Esophagus muscularis mucosa (tissue), 4 donors: ENCODE measurements at regions not wholly inside any gene's neighbourhood (a gene's known extent, or its start where the extent isn't known, plus 50 kb on each side); places are given as distances from the start of the nearest gene placed in this dataset.

Experiments used
- EP300 ChIP-seq: sonication (generic); formaldehyde crosslinking; IDR thresholded peaks from one replicate; pipeline ENCODE4 v1.6.1; 2017; ENCODE audit warnings: antibody characterized with exemption
- POLR2A ChIP-seq: fragments of 450-650 bp; IDR thresholded peaks from one replicate; pipeline ENCODE4 v1.6.1; 2017; ENCODE audit warnings: antibody characterized with exemption, moderate library complexity, mild to moderate bottlenecking, low read depth
- POLR2AphosphoS5 ChIP-seq, 2 donors: sonication (generic); formaldehyde crosslinking; IDR thresholded peaks; one replicate each; pipeline ENCODE4 v1.6.1; 2017; ENCODE audit warnings: antibody characterized with exemption in 2 of 2
- TF ChIP-seq, protein P1 (sequence below), 3 experiments: fragments of 200-600 bp in 2 of 3; fragments of 450-650 bp in 1 of 3; sonication (generic) in 2 of 3; IDR thresholded peaks; one replicate each; pipeline ENCODE4 v1.5.1; 2017 to 2019; ENCODE audit warnings: antibody characterized with exemption in 3 of 3, mild to moderate bottlenecking in 2 of 3, moderate library complexity in 1 of 3

DNA sequence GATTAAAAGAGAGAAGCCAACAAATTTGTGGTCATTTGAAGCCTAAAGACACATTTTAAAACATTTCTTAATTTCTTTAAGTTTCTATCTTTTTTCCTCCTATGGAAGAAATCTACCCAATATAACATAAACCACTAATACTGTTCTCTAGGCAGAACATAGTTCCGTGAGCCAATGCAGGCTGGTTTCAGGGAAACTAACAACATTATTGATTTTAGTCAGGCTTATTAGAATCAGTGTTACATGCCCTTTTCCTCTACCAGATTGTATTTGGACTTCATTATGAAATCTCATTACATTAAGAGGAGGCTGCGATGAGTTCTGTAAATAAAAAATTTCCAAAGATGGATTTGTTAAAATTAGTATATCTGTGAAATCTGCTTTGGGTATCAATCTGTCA, 249.9 kb downstream of the PTBP2 start:
- TF ChIP-seq, protein P1, sequence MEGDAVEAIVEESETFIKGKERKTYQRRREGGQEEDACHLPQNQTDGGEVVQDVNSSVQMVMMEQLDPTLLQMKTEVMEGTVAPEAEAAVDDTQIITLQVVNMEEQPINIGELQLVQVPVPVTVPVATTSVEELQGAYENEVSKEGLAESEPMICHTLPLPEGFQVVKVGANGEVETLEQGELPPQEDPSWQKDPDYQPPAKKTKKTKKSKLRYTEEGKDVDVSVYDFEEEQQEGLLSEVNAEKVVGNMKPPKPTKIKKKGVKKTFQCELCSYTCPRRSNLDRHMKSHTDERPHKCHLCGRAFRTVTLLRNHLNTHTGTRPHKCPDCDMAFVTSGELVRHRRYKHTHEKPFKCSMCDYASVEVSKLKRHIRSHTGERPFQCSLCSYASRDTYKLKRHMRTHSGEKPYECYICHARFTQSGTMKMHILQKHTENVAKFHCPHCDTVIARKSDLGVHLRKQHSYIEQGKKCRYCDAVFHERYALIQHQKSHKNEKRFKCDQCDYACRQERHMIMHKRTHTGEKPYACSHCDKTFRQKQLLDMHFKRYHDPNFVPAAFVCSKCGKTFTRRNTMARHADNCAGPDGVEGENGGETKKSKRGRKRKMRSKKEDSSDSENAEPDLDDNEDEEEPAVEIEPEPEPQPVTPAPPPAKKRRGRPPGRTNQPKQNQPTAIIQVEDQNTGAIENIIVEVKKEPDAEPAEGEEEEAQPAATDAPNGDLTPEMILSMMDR (IDR thresholded peaks at IDR 0.05) = no peak
- TF ChIP-seq EP300 = no peak
- TF ChIP-seq POLR2AphosphoS5 (IDR thresholded peaks at IDR 0.05) = no peak
- no peak for TF ChIP-seq POLR2A
